Dermis blood vessel endothelial cell (primary cell): ENCODE measurements at regions not wholly inside any gene's neighbourhood (a gene's known extent, or its start where the extent isn't known, plus 50 kb on each side); places are given as distances from the start of the nearest gene placed in this dataset.
"Not testable (repeated sequence)": the region's sequence is repeated elsewhere in the genome, so short reads cannot be mapped to it uniquely, and the experiment has no call there.

Source experiments
- DNase-seq: peaks from one replicate; pipeline ENCODE4 v3.0.0; 2010

GRCh38 chr10:44569193-44570091 is 184.5 kb upstream of the CXCL12 start:
- peak; percentile 94 for DNase-seq

- no peak for DNase-seq
These were observed 186.8 kb upstream of the CXCL12 start for GRCh38 chr10:44571701-44572100.

DNA sequence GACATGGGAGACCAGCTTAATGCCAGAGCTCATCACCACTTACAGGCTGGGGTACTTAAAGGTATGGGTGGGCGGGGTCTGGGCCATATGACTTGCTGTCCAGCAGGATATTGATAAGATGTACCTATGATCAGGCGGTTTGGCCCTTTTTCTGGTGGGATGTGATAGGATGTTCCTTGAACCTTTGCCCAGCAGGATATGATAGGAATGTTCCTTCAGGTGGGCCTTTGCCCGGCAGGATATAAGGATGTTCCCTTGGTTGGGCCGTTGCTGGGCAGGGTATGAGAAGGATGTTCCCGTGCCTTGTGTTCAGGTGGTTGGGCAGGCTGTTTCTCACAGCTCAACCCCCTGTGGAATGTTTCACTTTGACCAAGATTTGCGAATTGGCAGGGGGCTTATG is 187.2 kb upstream of the CXCL12 start:
- no peak for DNase-seq

- DNase-seq, result no peak
These were observed 188.9 kb upstream of the CXCL12 start for GRCh38 chr10:44573821-44574220.

DNA sequence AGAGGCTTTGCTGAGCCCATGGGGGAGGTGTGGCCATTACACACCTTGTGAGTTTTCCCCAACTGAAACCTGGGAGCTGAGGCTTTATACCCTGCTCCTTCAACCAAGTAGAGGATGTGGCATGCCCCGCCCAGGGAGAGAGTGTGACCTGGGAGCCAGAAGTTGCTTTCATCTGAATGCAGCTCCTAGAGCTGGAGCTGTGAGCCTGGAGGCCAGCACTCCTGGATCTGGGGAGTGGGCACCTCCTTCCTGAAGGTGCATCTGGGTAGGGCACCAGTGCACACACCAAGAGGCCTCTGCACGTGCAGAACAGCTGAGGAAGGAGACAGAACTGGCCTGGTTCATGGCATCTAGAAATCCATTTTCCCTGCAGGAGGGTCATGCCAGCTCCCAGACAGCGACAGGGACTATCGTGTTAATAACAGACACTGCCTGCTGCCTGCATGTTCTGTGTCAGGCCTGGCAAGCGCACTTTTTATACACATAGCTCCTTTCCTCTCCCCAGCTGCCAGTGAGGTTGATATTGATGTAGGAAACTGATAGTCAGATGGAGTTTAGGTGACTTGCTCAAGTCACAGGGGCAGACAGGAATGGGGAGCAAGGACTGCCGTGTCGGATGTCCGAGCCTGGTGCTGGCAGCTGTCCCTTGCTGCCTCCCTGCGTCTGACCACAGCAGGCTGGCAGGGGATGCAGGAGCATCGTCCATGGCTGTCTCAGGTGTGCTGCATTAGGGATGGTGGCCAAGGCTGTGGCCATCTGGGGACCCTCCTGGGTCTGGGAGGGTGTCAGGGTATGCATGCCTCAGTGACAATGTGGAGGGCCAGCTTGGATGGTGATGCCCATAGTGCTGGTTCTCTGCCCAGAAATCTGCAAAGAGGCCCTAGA is 189.9 kb upstream of the CXCL12 start:
- no peak for DNase-seq

- no peak for DNase-seq
These were observed 190.9 kb upstream of the CXCL12 start for GRCh38 chr10:44575601-44576380.

- peak; percentile 13 for DNase-seq
These were observed 191.8 kb upstream of the CXCL12 start for GRCh38 chr10:44576702-44577191.

GRCh38 chr10:44577533-44577932 is 192.6 kb upstream of the CXCL12 start:
- DNase-seq, result no peak

DNA sequence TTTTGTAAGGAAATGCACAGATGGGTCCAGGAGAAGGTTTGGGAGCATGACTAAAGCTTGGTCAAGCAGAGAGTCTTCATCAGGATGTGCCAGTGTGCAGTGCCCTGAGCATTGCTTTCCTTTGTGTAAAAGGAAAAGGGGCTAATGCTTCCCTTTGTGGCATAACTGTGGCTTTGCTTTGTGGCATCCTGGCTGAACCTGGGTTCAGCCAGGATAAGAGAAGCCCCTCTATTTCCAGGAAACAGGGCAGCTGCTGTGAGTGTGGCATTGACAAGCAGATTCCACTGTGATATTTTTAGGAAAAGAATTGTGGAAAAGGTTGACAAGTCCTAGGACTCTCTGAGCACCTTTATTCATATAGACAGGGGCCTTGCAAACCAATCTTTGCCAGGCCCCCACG is 193.4 kb upstream of the CXCL12 start:
- DNase-seq, result no peak

DNA sequence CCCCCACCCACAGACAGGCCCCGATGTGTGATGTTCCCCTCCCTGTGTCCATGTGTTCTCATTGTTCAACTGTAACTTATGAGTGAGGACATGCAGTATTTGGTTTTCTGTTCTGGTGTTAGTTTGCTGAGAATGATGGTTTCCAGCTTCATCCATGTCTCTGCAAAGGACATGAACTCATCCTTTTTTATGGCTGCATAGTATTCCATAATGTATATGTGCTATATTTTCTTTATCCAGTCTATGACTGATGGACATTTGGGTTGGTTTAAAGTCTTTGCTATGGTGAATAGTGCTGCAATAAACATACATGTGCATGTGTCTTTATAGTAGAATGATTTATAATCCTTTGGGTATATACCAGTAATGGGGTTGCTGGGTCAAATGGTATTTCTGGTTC is 194.1 kb upstream of the CXCL12 start:
- DNase-seq, result not testable (repeated sequence)

DNA sequence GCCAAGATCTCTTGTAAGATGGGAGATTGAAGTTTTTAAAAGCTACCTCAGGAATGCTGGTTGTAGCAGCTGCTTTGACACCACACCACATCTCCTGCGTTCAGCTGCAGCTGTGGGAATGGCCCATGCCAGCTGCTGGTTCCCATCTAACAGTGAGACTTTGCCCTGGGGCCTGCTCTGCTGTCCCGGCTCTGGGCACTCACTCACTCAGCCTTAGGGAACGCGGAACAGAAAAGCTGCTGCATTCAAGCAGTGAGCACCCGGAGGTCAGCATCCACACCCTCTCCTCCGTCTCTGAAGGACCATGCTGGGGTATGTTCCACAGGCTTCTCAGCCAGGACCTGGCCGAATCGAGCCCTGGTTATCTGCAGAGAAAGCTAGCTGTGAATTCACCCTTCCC is 197.1 kb upstream of the CXCL12 start:
- no peak for DNase-seq

GRCh38 chr10:44587488-44588318 is 202.8 kb upstream of the CXCL12 start:
- DNase-seq, result no peak

DNA sequence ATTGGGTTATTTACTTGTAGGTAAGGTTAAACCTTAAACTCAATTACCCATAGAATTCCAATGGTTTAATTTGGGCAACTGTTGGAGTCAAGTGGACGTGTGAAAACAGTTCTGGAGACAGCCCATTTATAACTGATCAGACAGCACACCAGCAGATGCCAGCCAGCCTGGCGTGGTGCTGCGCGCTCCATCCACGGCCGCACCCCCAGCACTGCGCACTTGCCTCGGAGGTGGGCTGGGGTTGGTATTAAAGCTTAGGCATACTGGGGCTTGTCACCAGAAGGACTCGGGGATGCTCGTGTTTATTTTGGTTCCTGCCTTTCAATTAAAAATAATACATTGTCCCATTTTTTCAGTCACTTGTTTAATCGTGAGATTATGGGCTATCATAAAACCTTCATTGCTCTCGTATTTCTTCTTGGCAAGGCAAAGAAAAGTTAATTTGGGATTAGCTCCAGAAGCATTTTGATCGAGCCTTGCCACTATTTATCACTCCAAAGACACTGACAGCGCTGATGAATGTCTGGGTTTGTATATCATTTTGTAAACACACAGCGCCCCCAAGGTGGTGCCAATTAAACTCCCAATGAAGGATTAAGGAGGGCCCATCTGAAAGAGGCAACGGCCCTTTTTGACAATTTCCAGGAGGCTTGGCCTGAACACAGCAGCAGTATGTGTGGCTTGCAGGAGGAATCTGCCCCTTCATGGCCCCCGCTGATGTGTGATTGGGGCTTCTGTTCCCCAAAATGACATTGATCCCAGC is 204.5 kb upstream of the CXCL12 start:
- no peak for DNase-seq

GRCh38 chr10:44589944-44590449 is 205.1 kb upstream of the CXCL12 start:
- DNase-seq, result no peak

DNA sequence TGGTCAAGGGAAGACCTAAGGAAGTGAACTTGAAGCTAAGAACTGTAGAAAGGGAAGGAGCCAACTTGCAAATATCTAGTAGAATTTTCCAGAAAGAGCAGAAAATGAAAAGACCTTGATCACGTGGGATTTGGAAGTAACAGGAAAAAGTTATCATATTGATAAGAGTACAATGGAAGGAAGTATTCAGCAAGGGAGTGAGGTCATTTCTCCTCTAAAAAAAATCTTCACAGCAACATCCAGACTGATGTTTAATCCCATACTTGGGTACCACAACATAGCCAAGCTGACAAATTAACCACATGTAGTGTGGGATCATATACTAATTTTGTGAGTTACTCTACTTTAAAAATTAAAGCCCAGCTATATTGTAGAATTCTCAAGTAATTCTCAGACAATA is 207.0 kb upstream of the CXCL12 start:
- DNase-seq, result peak; percentile 18

GRCh38 chr10:44593952-44594351 is 209.1 kb upstream of the CXCL12 start:
- DNase-seq, result no peak

GRCh38 chr10:44607116-44607515 is 222.2 kb upstream of the CXCL12 start:
- DNase-seq, result no peak

DNA sequence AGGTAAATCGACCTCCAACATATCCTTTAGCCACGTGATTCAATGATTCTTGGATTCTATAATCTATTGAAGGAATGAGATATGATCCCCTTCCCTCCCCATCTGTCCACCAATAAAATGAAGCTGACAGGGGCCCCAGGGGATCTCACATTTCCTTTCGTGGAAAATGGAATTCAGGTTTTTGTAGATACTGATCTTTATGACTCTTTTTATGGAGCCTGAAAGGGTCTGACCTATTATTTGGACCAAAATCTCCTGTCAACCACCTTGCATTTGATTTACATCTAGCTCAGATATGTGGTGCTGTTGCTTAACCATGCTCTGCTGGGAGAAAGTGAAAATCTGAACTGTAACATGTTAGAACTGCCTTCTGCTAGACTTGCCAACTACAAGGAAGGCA is 234.0 kb upstream of the CXCL12 start:
- no peak for DNase-seq

GRCh38 chr10:44619521-44619920 is 234.6 kb upstream of the CXCL12 start:
- no peak for DNase-seq

DNA sequence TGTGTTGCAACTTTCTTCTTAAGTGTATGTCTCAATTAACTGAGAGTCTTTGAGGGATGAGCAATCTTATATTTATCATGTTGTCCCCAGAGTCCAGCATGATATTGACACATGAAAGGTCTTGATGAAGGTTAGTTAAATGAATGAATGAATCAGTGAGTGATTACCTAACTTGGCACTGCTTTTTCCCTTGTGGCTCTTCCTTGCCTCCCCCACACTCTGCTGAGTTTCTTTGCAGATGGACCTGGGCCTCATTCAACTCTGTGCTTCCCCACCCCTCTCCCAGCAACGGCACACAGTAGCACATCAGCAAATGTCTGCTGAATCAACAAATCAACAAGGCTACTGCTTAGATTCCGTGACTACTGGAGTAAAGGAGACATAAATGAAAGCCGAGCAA is 235.1 kb upstream of the CXCL12 start:
- DNase-seq, result no peak
